Stimulated activated CD4-positive, alpha-beta T cell treated with anti-CD3 and anti-CD28 coated beads, Interleukin-2, amount 100 ng/mL, for 4 hours (primary cell): ENCODE measurements at regions not wholly inside any gene's neighbourhood (a gene's known extent, or its start where the extent isn't known, plus 50 kb on each side); places are given as distances from the start of the nearest gene placed in this dataset.
"Not testable (repeated sequence)": the region's sequence is repeated elsewhere in the genome, so short reads cannot be mapped to it uniquely, and the experiment has no call there.

Source experiments
- DNase-seq: peaks from one replicate; pipeline ENCODE4 v3.0.0-alpha.2; 2020; ENCODE audit warnings: low read depth

DNA sequence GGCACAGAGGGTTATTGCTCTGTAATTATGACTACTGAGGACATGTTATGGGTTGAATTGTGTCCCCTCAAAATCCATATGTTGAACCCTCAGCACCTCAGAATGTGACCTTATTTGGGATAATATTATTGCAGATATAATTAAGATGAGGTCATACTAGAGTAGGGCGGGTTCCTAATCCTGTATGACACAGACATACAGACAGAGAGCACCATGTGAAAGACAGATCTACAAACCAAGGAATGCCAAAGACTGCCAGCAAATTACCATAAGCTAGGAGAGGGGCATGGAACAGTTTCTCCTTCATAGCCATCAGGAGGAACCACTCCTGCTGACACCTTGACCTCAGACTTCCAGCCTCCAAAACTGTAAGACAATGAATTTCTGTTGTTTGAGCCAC is 115.2 kb upstream of the OTUD4 start:
- no peak for DNase-seq

DNA sequence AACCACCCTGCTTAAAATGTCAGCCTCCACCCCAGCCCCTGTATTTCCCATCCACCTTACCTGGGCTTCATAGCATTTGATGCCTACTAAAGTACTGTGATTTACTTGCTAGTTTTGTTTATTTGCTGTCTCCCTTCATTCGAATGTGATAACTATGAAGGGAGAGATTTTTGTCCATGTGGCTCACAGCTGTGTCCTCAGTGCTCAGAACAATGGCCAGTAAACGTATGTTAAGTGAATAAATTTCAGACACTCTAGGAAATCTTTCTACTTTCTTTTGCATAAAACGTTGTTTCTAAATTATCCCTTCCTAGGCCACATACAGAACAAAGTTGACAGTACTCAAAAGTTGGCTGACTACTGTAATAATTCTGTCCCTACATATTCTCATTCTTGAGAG is 114.7 kb upstream of the OTUD4 start:
- no peak for DNase-seq

- DNase-seq = no peak
Measured at GRCh38 chr4:145293658-145294057, 113.3 kb upstream of the OTUD4 start.

DNA sequence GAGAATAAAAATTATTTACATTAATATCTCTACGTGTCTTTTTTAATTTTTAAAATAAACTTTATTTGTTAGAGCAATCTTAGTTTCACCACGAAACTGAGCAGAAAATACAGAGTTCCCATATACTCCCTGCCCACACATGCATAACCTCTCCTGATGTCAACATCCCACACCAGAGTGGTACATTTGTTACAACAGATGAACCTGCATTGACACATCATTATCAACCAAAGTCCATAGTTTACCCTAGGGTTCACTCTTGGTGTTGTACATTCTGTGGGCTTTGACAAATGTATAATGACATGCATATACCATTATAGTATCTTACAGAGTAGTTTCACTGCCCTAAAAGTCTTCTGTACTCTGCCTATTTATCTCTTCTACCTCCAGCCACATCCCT is 110.6 kb upstream of the OTUD4 start:
- DNase-seq = no peak

DNA sequence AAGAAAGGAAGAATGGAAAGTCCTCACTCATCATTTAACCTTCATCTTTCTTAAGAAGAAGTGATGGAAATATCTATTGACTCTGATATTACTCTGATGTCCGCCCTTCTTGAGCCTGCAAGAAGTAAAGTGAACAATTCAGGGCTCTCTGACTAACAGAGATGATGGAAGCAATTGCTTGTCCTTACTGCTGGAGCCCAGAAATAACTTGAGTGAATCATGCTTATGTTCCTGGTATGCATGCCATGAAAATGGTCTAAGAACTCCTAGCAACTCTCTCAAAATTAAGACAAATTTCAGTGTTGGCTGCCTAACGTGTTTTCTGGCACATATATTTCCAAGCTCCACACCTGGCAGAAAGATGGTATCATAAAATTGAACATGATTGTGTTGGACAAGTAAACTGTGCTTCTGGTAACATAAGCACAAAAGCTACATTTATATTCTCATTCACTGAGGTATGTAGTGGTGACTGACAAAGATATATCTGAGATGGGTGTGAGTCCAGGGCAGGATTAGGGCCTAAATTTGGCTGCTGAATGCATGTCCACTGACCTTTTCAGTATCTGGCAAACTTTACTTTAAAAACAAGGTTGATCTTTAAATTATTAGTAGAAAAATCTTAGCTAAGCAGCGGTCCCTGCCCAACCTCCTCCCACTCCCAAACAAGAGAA is 109.2 kb upstream of the OTUD4 start:
- no peak for DNase-seq

DNA sequence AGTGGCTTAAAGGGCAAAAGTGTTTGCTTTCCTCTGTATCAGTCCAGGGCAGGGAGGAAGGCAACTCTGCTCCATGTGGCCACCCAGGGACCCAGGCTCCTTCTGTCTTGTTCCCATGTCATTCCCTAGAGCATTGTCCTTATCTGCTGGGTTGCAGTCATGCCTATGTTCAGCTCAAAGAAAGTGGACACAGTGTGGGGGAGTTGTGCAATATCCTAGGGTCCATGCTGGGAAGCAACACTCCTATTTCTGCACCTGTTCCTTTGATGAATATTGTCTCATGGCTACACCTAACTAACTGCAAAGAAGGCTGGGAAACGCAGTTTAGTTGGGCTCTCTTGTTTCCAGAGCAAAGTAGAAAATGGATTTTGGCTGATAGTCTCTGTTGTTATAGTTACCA is 107.0 kb upstream of the OTUD4 start:
- DNase-seq = no peak

- no peak for DNase-seq
Measured at GRCh38 chr4:145285928-145286327, 105.5 kb upstream of the OTUD4 start.

GRCh38 chr4:145283909-145284308 is 103.5 kb upstream of the OTUD4 start:
- no peak for DNase-seq

DNA sequence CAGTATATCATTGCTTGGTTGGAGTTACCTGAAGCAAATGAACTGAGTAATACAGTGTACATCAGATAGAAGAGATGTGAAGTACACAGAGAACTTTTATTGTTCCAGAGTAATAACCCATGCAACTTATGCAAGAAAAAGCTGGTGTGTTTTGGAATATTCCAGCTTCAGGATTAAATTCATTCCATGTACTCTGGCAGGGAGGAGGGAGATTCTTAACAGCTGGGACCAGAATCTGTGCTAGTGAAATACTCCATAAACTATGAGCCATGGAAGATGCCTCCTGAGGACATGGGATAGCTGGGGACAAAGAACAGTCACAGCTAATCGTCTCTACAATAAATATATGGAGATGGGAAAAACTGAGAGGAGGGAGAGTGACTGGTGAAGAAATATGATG is 101.6 kb upstream of the OTUD4 start:
- no peak for DNase-seq

DNA sequence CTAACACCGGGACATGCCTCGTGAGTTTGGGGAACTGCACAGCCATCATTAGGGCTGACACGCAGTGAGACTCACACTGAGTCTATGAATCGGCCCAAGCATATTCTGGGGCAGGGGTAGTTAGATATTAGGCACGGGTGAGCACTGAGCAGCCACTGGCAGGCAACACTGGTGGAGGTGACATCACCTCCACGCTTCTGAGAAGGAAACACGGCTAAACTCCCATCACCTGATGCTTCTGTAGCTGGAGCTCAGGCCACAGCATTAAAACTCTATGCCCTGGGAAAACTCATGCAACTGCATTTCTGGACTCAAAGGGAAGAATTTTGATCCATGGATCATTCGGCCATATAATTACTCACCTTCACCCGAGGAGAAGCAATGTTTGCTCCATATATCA is 100.8 kb upstream of the OTUD4 start:
- DNase-seq = no peak

DNA sequence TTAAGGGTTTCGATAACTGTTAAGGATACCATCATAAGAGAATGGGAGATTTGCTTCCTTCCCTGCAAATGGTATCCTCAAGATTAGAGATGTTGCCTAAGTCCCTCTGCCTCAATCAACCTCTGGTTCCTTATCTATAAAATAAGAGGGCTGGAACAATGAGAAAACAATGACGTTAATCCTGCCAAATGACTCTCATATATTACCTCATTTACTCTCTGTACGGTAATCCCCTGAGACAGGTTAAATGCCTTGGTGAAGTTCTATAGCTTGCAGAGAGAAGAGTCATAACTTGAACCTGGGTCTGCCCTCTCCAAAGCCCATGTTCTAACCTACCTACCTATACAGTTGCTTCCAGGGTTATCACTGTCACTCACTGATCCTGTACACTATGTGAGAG is 100.2 kb upstream of the OTUD4 start:
- no peak for DNase-seq

- no peak for DNase-seq
Measured at GRCh38 chr4:145279122-145279960, 99.0 kb upstream of the OTUD4 start.

DNA sequence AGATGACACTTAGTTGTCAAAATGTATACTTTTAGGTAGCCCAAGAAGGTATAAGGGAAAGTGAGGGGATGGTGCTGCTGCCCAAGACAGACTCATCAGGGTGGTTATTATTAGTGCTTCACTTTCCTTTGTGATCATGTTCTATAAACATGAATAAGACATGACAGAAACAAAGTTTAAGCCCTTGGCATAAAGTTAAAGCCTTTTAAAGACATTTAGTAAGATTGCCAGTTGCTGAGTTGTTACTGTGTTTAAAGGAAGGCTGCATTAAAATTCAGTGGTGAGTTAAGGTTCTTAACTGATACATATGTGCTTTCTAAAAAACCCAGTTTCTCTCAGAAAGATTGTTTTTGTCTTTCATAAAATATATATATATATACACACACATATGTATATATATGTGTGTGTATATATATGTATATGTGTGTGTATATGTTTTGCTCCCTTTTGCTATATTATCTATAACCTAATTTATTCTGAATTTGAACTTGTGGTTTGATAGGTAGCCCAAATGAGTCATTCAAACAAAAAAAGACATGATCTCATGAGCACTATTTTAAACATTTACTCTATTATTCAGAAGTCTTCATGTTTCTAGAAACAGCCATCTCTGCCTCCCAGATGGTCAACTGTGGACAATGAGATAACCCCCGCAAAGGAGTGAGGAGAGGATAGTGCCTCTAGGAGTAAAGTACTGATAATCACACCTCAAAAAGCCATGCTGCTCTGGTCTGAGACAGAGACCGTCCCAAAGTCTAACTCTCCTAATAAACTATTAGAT is 98.1 kb upstream of the OTUD4 start:
- no peak for DNase-seq

GRCh38 chr4:145277011-145277410 is 96.6 kb upstream of the OTUD4 start:
- DNase-seq = no peak

GRCh38 chr4:145276050-145276449 is 95.7 kb upstream of the OTUD4 start:
- DNase-seq = no peak

GRCh38 chr4:145271194-145271593 is 90.8 kb upstream of the OTUD4 start:
- no peak for DNase-seq

DNA sequence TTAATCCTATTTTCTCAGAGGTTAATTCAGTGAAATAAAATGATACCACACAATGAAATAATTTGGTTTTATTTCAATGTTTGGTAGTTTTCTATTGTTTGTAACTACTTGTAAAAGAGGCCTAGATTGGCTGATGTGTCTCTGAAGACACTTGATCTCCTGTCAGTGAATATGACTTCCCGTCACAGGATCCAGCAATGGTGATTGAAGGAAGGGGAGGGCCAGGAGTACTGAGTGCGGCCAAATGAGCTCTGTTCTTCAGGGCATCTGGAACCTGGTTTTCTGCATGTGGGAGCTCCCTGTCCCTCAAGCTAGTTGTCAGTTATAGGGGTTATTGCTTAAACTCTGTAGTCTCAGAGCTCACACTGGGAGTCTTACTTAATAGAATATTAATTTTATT is 86.5 kb upstream of the OTUD4 start:
- no peak for DNase-seq

- DNase-seq = no peak
Measured at GRCh38 chr4:145260091-145260490, 79.7 kb upstream of the OTUD4 start.

GRCh38 chr4:145255311-145255710 is 74.9 kb upstream of the OTUD4 start:
- not testable (repeated sequence) for DNase-seq

DNA sequence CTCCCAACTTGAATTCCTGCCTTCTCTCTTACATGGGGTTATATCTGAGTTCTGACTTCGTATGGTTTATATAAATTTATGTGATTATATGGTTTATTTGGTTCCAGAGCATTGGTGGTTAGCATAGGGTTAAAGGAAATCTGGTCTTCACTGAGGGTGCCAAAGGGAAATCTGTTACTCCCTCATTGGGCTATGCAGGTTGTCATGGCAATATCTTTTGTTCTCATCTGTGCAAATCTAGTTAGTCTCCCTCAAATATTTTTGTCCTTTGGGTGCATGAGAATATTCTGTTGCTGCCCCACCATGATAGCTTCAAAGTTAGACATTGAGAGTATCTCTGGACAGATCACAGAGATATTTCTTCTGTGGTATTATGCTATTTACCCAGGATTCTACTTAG is 71.8 kb upstream of the OTUD4 start:
- no peak for DNase-seq

- no peak for DNase-seq
Measured at GRCh38 chr4:145251391-145251790, 71.0 kb upstream of the OTUD4 start.

- DNase-seq = no peak
Measured at GRCh38 chr4:145248971-145249370, 68.6 kb upstream of the OTUD4 start.

GRCh38 chr4:145248502-145248901 is 68.1 kb upstream of the OTUD4 start:
- no peak for DNase-seq
